Thyroid gland (tissue), 4 donors: ENCODE measurements at regions not wholly inside any gene's neighbourhood (a gene's known extent, or its start where the extent isn't known, plus 50 kb on each side); places are given as distances from the start of the nearest gene placed in this dataset.

Experiments
- DNase-seq, 2 donors: peaks; one replicate each; pipeline ENCODE4 v3.0.0-alpha.2; 2019
- H3K27ac ChIP-seq, 3 donors: fragments of 200-600 bp; sonication (generic); 1 replicate in 2 of 3; 2 replicates in 1 of 3; pipeline ENCODE4 v1.5.1; 2016 to 2019; ENCODE audit warnings: mild to moderate bottlenecking in 1 of 3, moderate library complexity in 1 of 3
- H3K27me3 ChIP-seq: fragments of 200-600 bp; sonication (generic); one replicate; pipeline ENCODE4 v1.5.1; 2019
- H3K36me3 ChIP-seq, 2 donors: fragments of 200-600 bp; sonication (generic); one replicate each; pipeline ENCODE4 v1.5.1; 2016 to 2019
- H3K4me1 ChIP-seq, 2 donors: fragments of 200-600 bp; sonication (generic); one replicate each; pipeline ENCODE4 v1.5.1; 2017 to 2019
- H3K4me3 ChIP-seq, 3 donors: fragments of 200-600 bp; sonication (generic); replicated peaks in 1 of 3; 1 replicate in 2 of 3; 2 replicates in 1 of 3; pipeline ENCODE4 v1.5.1; 2016; ENCODE audit warnings: mild to moderate bottlenecking in 1 of 3
- H3K9me3 ChIP-seq: fragments of 200-600 bp; sonication (generic); one replicate; pipeline ENCODE4 v1.5.1; 2017
- CTCF ChIP-seq, 6 experiments: fragments of 200-600 bp in 3 of 6; fragments of 450-650 bp in 3 of 6; sonication (generic) in 3 of 6; IDR thresholded peaks; one replicate each; pipeline ENCODE4 v1.5.1; 2016 to 2019; ENCODE audit warnings: antibody characterized with exemption in 6 of 6, mild to moderate bottlenecking in 2 of 6, inconsistent platforms in 1 of 6, moderate library complexity in 1 of 6
- POLR2A ChIP-seq, 2 donors: fragments of 450-650 bp; IDR thresholded peaks; one replicate each; pipeline ENCODE4 v1.6.1; 2017; ENCODE audit warnings: antibody characterized with exemption in 2 of 2, mild to moderate bottlenecking in 2 of 2, moderate library complexity in 1 of 2
- WGBS, 2 donors: methylation state at CpG; one replicate each; pipeline ENCODE4 v1.1.5; 2017; 5-methylcytosine and 5-hydroxymethylcytosine counted together
- intact Hi-C: fragments of 100-400 bp; cut with DNase I; formaldehyde crosslinking; loops from one replicate; pipeline ENCODE4 v1.15.1; 2023

DNA sequence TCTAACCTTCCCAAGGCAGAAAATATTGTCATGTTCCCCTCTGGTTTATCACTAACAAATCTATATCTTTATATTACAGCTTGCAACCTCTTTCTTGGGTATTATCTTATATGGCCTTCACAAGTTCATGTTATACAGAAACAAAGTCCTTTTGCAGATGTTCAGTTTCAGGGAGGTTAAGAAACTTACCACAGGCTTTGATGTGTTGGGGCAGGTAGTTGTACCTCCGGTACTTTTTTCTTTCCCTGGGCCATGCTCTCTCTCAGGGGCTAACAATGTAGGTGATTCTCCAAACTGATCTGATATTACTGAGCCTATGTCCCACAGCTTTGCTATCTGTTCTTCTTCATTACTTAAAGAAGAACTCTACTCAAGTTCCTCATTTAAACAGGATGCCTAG, 548.9 kb upstream of the SYT4 start:
- H3K27me3 ChIP-seq = no peaks in the 10 kb centered on the region
- no peak for DNase-seq
- 97% methylated on average over 1 of the region's 1 CpG for WGBS, 2 donors

DNA sequence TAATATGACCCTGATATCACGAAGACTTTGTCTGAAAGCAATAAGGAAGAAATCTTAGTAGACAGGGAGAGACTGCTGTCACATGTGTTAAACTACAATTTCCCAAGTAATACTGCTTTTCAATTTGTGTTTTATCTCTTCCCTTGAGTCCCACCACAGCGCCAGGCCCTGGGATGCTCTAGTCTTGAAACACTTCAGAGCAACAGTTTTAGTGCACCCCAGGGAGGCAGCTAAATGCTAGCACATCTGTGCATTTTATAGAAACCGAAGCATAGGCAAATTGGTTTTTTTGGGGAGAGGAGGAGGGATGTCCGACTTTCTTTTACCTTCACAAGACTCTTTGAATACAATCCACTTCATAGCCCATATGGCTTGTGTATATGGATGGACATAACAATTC, 550.0 kb upstream of the SYT4 start:
- no peaks in the 10 kb centered on the region for H3K9me3 ChIP-seq
- no peak overlapping the region for H3K27ac ChIP-seq
- no peaks in the 10 kb centered on the region for H3K36me3 ChIP-seq
- no peaks in the 10 kb centered on the region for H3K27me3 ChIP-seq
- TF ChIP-seq POLR2A (IDR thresholded peaks at IDR 0.05) (no peak), CTCF (IDR thresholded peaks at IDR 0.05) (no peak)
- H3K4me3 ChIP-seq = no peak overlapping the region
- DNase-seq = no peak
- intact Hi-C loops = no loop called here
- 67% methylated on average over 4 of the region's 4 CpGs for WGBS, 2 donors
- no peaks in the 10 kb centered on the region for H3K4me1 ChIP-seq

More for the DNA sequence above, 548.9 kb upstream of the SYT4 start:
- intact Hi-C loops = no loop called here
- H3K4me3 ChIP-seq = no peak overlapping the region
- H3K27ac ChIP-seq = no peak overlapping the region
- no peaks in the 10 kb centered on the region for H3K4me1 ChIP-seq
- H3K9me3 ChIP-seq = no peaks in the 10 kb centered on the region
- TF ChIP-seq POLR2A (IDR thresholded peaks at IDR 0.05) (no peak), CTCF (IDR thresholded peaks at IDR 0.05) (no peak)
- no peaks in the 10 kb centered on the region for H3K36me3 ChIP-seq

DNA sequence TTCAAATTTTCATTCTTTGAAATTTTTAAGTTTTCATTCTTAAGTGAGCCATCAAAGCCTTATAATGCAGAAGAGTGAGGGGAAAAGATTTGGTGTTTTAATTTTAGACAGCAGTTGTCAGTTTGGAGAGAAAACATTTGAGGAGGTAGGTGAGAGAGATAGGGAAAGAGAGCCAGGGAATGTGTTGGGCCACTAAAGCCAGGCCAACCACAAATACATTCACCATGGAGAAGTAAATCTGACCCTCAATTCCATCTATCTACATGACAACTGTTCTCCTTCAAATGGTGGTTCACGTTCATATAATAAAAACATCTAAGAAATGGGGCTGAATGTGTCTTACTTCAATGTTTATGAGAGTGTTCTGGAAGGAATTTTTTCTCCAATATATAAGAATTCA, 553.0 kb upstream of the SYT4 start:
- H3K9me3 ChIP-seq = no peaks in the 10 kb centered on the region
- WGBS, 2 donors = 90 to 95% methylated on average over 1 of the region's 1 CpG
- H3K4me1 ChIP-seq = no peaks in the 10 kb centered on the region
- no peak overlapping the region for H3K27ac ChIP-seq
- TF ChIP-seq POLR2A (IDR thresholded peaks at IDR 0.05) = no peak
- TF ChIP-seq CTCF (IDR thresholded peaks at IDR 0.05) = no peak
- no peak for DNase-seq
- no peaks in the 10 kb centered on the region for H3K36me3 ChIP-seq
- intact Hi-C loops = no loop called here
- H3K27me3 ChIP-seq = no peaks in the 10 kb centered on the region
- H3K4me3 ChIP-seq = no peak overlapping the region

DNA sequence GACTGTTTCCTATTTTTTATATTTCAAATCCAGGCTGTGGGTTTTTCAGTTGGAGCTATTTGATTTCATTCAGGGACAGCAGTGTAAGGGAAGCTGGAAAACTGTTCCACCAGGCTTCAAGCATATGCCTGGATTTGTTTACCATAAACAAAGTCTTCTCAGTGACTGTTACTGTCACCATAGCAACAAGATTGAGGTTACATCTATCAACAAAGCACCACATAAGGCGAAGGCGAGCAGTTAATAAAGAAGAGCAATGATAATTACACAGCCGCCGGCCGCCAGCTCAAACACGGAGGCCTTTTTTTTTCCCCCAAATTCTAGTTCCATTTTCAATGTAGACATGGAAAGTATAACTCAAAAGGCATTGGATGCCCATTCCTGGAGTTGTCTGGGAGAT, 553.7 kb upstream of the SYT4 start:
- Histone ChIP-seq H3K27ac (no peak overlapping the region), H3K9me3 (no peaks in the 10 kb centered on the region), H3K36me3 (no peaks in the 10 kb centered on the region), H3K4me1 (no peaks in the 10 kb centered on the region), H3K4me3 (no peak overlapping the region), H3K27me3 (no peaks in the 10 kb centered on the region)
- 94 to 95% methylated on average over 6 of the region's 6 CpGs for WGBS, 2 donors
- DNase-seq = no peak
- no peak for TF ChIP-seq POLR2A (IDR thresholded peaks at IDR 0.05)
- TF ChIP-seq CTCF (IDR thresholded peaks at IDR 0.05) = no peak
- intact Hi-C loops = no loop called here

GRCh38 chr18:43846299-43846698, 569.0 kb upstream of the SYT4 start:
- DNase-seq = no peak

More at GRCh38 chr18:43846299-43846698, 569.0 kb upstream of the SYT4 start:
- no peaks in the 10 kb centered on the region for H3K36me3 ChIP-seq
- intact Hi-C loops = no loop called here
- TF ChIP-seq POLR2A (IDR thresholded peaks at IDR 0.05) = no peak
- no peak for TF ChIP-seq CTCF (IDR thresholded peaks at IDR 0.05)
- no peak overlapping the region for H3K27ac ChIP-seq
- H3K9me3 ChIP-seq = no peaks in the 10 kb centered on the region
- H3K4me1 ChIP-seq = peaks cover 3 to 6% of the 10 kb centered on the region in 2 donors
- no peak overlapping the region for H3K4me3 ChIP-seq
- H3K27me3 ChIP-seq = no peaks in the 10 kb centered on the region
- 62 to 67% methylated on average over 1 of the region's 1 CpG for WGBS, 2 donors
